WI38 (cell line): ENCODE measurements at regions not wholly inside any gene's neighbourhood (a gene's known extent, or its start where the extent isn't known, plus 50 kb on each side); places are given as distances from the start of the nearest gene placed in this dataset.

Experiments used
- H3K4me3 ChIP-seq: 2 replicates; pipeline ENCODE4 v1.5.1; 2011; ENCODE audit warnings: low read depth, mild to moderate bottlenecking, control low read depth, low read length
- TF ChIP-seq, protein P1 (sequence below): IDR thresholded peaks from 2 replicates; pipeline ENCODE4 v1.5.1; 2012; ENCODE audit warnings: low read depth, mild to moderate bottlenecking, control low read depth, low read length

GRCh38 chr13:109541081-109541480 lies 245.3 kb downstream of the IRS2 start:
- TF ChIP-seq, protein P1, sequence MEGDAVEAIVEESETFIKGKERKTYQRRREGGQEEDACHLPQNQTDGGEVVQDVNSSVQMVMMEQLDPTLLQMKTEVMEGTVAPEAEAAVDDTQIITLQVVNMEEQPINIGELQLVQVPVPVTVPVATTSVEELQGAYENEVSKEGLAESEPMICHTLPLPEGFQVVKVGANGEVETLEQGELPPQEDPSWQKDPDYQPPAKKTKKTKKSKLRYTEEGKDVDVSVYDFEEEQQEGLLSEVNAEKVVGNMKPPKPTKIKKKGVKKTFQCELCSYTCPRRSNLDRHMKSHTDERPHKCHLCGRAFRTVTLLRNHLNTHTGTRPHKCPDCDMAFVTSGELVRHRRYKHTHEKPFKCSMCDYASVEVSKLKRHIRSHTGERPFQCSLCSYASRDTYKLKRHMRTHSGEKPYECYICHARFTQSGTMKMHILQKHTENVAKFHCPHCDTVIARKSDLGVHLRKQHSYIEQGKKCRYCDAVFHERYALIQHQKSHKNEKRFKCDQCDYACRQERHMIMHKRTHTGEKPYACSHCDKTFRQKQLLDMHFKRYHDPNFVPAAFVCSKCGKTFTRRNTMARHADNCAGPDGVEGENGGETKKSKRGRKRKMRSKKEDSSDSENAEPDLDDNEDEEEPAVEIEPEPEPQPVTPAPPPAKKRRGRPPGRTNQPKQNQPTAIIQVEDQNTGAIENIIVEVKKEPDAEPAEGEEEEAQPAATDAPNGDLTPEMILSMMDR = no peak

GRCh38 chr13:109537584-109537983 lies 248.8 kb downstream of the IRS2 start:
- no peak overlapping the region for H3K4me3 ChIP-seq
- TF ChIP-seq, protein P1 = no peak

More at GRCh38 chr13:109541081-109541480, 245.3 kb downstream of the IRS2 start:
- no peak overlapping the region for H3K4me3 ChIP-seq

DNA sequence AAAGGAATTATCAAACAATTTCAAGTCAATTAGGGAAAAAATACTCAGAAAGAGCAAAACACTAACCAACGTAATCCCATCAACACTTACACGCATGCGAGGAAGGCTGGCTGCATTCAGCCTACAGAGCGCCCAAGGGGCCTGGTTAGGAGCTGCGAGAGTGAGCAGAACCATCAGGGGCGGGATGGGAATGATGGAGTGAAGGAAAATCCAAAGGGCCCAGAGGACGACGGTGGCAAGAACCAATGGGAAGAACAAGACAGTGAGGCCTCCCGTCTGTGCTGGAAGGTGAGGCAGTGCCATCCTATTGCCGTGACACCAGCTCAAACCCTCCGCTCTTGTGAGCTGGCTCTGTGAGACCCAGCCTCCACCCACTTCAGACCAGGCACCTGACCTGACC lies 253.0 kb downstream of the IRS2 start:
- TF ChIP-seq, protein P1 = no peak
- no peak overlapping the region for H3K4me3 ChIP-seq

- TF ChIP-seq, protein P1 = no peak
- H3K4me3 ChIP-seq = no peak overlapping the region
Measured at GRCh38 chr13:109529964-109530363, 256.4 kb downstream of the IRS2 start.

GRCh38 chr13:109521719-109522118 lies 264.7 kb downstream of the IRS2 start:
- no peak overlapping the region for H3K4me3 ChIP-seq
- TF ChIP-seq, protein P1 = no peak

- TF ChIP-seq, protein P1 = no peak
- no peak overlapping the region for H3K4me3 ChIP-seq
Measured at GRCh38 chr13:109517517-109517916, 268.9 kb downstream of the IRS2 start.

- TF ChIP-seq, protein P1 = no peak
- H3K4me3 ChIP-seq = no peak overlapping the region
Measured at GRCh38 chr13:109516186-109516585, 270.2 kb downstream of the IRS2 start.
